ENCODE measurements at regions not wholly inside any gene's neighbourhood (a gene's known extent, or its start where the extent isn't known, plus 50 kb on each side); places are given as distances from the start of the nearest gene placed in this dataset.

GRCh38 chr2:6008726-6009125, 316.5 kb downstream of the SOX11 start:
- ATAC-seq: no peak
- H3K9ac ChIP-seq (ENCODE audit: low read length): no peak overlapping the region
- H3K36me3 ChIP-seq (ENCODE audit: low read depth, low read length): no peaks in the 10 kb centered on the region
- ChIA-PET POLR2A (ENCODE audit: unreplicated experiment) (no interaction called here), CTCF (no interaction called here)
- H3K9me2 ChIP-seq (replicated peaks; ENCODE audit: low read length): no peaks in the 10 kb centered on the region
- H3K4me3 ChIP-seq (ENCODE audit: low read length): no peak overlapping the region
- H3K79me2 ChIP-seq (ENCODE audit: low read length): no peaks in the 10 kb centered on the region
- H3K27me3 ChIP-seq (ENCODE audit: low read length): peaks cover 5% of the 10 kb centered on the region; the same call in 1 of the 2 replicates
- H2AFZ ChIP-seq (ENCODE audit: low read length): no peak overlapping the region
- no peaks in the 10 kb centered on the region for H3K9me3 ChIP-seq (ENCODE audit: low read length)
- no peak overlapping the region for H3K4me2 ChIP-seq (ENCODE audit: low read length)
- no peak for TF ChIP-seq EZH2phosphoT487 (IDR thresholded peaks at IDR 0.05; ENCODE audit: borderline replicate concordance, low read length)
- no peak for TF ChIP-seq EZH2 (IDR thresholded peaks at IDR 0.05; ENCODE audit: low read length, unreplicated experiment)
- intact Hi-C loops (cut with micrococcal nuclease): no loop called here
- no peaks in the 10 kb centered on the region for H4K20me1 ChIP-seq (ENCODE audit: low read length)
- H3F3A ChIP-seq (ENCODE audit: low read length, unreplicated experiment): no peaks in the 10 kb centered on the region
- no peaks in the 10 kb centered on the region for H3K4me1 ChIP-seq (ENCODE audit: insufficient read depth, low read length)
- no TSS peak for BruUV-seq (replicated peaks)
- no peak for DNase-seq
- H3K27ac ChIP-seq (ENCODE audit: low read length): no peak overlapping the region

- CTCF ChIA-PET: no interaction called here
Measured at GRCh38 chr2:6010163-6010562, 318.0 kb downstream of the SOX11 start.

GRCh38 chr2:6011921-6012320, 319.7 kb downstream of the SOX11 start:
- no peak for TF ChIP-seq CTCF (conservative IDR thresholded peaks at IDR 0.05; ENCODE audit: low read depth, low read length)
- TF ChIP-seq EZH2 (IDR thresholded peaks at IDR 0.05; ENCODE audit: low read length, unreplicated experiment): no peak
- TF ChIP-seq EZH2phosphoT487 (IDR thresholded peaks at IDR 0.05; ENCODE audit: borderline replicate concordance, low read length): no peak
- CTCF ChIA-PET: no interaction called here
- POLR2A ChIA-PET (ENCODE audit: unreplicated experiment): no interaction called here

More at GRCh38 chr2:6010163-6010562, 318.0 kb downstream of the SOX11 start:
- Histone ChIP-seq H3K4me3 (ENCODE audit: low read length) (no peak overlapping the region), H3K9me3 (ENCODE audit: low read length) (no peaks in the 10 kb centered on the region), H3K9ac (ENCODE audit: low read length) (no peak overlapping the region), H3K4me1 (ENCODE audit: insufficient read depth, low read length) (no peaks in the 10 kb centered on the region), H3K79me2 (ENCODE audit: low read length) (no peaks in the 10 kb centered on the region), H3K9me2 (replicated peaks; ENCODE audit: low read length) (no peaks in the 10 kb centered on the region), H3K27ac (ENCODE audit: low read length) (no peak overlapping the region), H3K36me3 (ENCODE audit: low read depth, low read length) (no peaks in the 10 kb centered on the region), H3F3A (ENCODE audit: low read length, unreplicated experiment) (no peaks in the 10 kb centered on the region), H4K20me1 (ENCODE audit: low read length) (no peaks in the 10 kb centered on the region), H3K4me2 (ENCODE audit: low read length) (no peak overlapping the region), H3K27me3 (ENCODE audit: low read length) (peaks cover 5% of the 10 kb centered on the region; the same call in 1 of the 2 replicates), H2AFZ (ENCODE audit: low read length) (no peak overlapping the region)
- no peak for TF ChIP-seq EZH2 (IDR thresholded peaks at IDR 0.05; ENCODE audit: low read length, unreplicated experiment)
- TF ChIP-seq EZH2phosphoT487 (IDR thresholded peaks at IDR 0.05; ENCODE audit: borderline replicate concordance, low read length): no peak
- TF ChIP-seq CTCF (conservative IDR thresholded peaks at IDR 0.05; ENCODE audit: low read depth, low read length): no peak
- POLR2A ChIA-PET (ENCODE audit: unreplicated experiment): no interaction called here
- ATAC-seq: no peak
- BruUV-seq (replicated peaks): no TSS peak
- intact Hi-C loops (cut with micrococcal nuclease): no loop called here
- no peak for DNase-seq

More at GRCh38 chr2:6011921-6012320, 319.7 kb downstream of the SOX11 start:
- no peaks in the 10 kb centered on the region for H3K9me3 ChIP-seq (ENCODE audit: low read length)
- intact Hi-C loops (cut with micrococcal nuclease): no loop called here
- H3K27ac ChIP-seq (ENCODE audit: low read length): no peak overlapping the region
- no peak overlapping the region for H2AFZ ChIP-seq (ENCODE audit: low read length)
- H3K4me2 ChIP-seq (ENCODE audit: low read length): no peak overlapping the region
- no peaks in the 10 kb centered on the region for H3K79me2 ChIP-seq (ENCODE audit: low read length)
- H3K27me3 ChIP-seq (ENCODE audit: low read length): peaks cover 5% of the 10 kb centered on the region; the same call in 1 of the 2 replicates
- ATAC-seq (no peak), DNase-seq (no peak)
- H4K20me1 ChIP-seq (ENCODE audit: low read length): no peaks in the 10 kb centered on the region
- H3K36me3 ChIP-seq (ENCODE audit: low read depth, low read length): no peaks in the 10 kb centered on the region
- no peaks in the 10 kb centered on the region for H3K9me2 ChIP-seq (replicated peaks; ENCODE audit: low read length)
- BruUV-seq (replicated peaks): no TSS peak
- H3K4me1 ChIP-seq (ENCODE audit: insufficient read depth, low read length): no peaks in the 10 kb centered on the region
- no peak overlapping the region for H3K4me3 ChIP-seq (ENCODE audit: low read length)
- H3K9ac ChIP-seq (ENCODE audit: low read length): no peak overlapping the region
- no peaks in the 10 kb centered on the region for H3F3A ChIP-seq (ENCODE audit: low read length, unreplicated experiment)
